ENCODE measurements at regions not wholly inside any gene's neighbourhood (a gene's known extent, or its start where the extent isn't known, plus 50 kb on each side); places are given as distances from the start of the nearest gene placed in this dataset.

DNA sequence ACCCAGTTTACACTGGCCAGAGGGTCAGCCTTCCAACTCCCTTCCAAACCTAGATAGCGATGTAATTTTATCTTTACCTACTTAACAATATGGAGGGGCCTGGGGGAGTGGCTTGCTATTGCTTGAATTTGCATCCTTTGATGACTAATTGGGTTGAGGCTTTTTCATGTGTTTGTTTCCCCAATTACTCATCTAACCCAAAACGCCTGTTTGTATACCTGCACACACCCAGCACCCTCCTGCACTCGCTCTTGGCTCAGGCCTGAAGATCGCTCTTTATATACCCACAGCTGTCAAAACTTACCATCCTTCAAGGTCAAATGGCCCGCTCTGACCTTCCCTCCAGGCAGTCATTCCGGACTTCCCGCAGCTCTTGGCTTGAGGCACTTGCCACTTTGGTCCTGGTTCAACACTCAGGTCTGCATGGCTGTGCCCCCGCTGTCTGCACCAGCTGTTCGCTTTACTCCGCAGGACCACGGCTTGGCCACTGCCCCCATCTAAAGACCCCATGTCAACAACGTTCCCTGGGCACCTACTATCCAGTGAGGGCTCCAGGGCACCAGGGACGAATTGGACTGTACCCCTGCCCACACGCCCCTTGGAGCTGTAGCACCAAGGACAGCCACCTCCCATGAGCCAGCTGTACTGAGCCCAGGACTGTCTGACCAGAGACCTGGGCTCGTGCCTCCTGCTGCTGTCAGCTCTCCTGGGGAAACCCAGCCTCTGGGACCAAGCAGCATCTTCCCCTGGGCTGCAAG lies 76.1 kb upstream of the ADAMTS2 start:
- DNase-seq: no peak
- H3K4me1 ChIP-seq: no peaks in the 10 kb centered on the region

GRCh38 chr5:179420476-179420875 lies 75.2 kb upstream of the ADAMTS2 start:
- no peak overlapping the region for H3K27ac ChIP-seq
- ATAC-seq (no peak), DNase-seq (no peak)
- H3K36me3 ChIP-seq (ENCODE audit: insufficient read depth in 1 of 2, low read depth in 1 of 2): no peaks in the 10 kb centered on the region
- H3K27me3 ChIP-seq (ENCODE audit: insufficient read depth in 3 of 3, low read length in 2 of 3): peaks cover 0 to 15% (median 7%) of the 10 kb centered on the region in 3 donors
- no peak overlapping the region for H3K4me3 ChIP-seq
- WGBS, 3 donors: 61 to 69% (median 62%) methylated on average over 8 of the region's 8 CpGs
- intact Hi-C loops (cut with DNase I): no loop called here
- TF ChIP-seq CTCF (IDR thresholded peaks at IDR 0.05): no peak
- H3K4me1 ChIP-seq: no peaks in the 10 kb centered on the region
- no peaks in the 10 kb centered on the region for H3K9me3 ChIP-seq

More for the DNA sequence above, 76.1 kb upstream of the ADAMTS2 start:
- Histone ChIP-seq H3K27me3 (ENCODE audit: insufficient read depth in 3 of 3, low read length in 2 of 3) (peaks cover 0 to 12% (median 3%) of the 10 kb centered on the region in 3 donors), H3K4me3 (no peak overlapping the region), H3K36me3 (ENCODE audit: insufficient read depth in 1 of 2, low read depth in 1 of 2) (no peaks in the 10 kb centered on the region), H3K9me3 (no peaks in the 10 kb centered on the region), H3K27ac (no peak overlapping the region)
- ATAC-seq: no peak
- WGBS, 3 donors: 47 to 59% (median 52%) methylated on average over 15 of the region's 15 CpGs
- TF ChIP-seq CTCF (IDR thresholded peaks at IDR 0.05): no peak
- intact Hi-C loops (cut with DNase I): no loop called here

DNA sequence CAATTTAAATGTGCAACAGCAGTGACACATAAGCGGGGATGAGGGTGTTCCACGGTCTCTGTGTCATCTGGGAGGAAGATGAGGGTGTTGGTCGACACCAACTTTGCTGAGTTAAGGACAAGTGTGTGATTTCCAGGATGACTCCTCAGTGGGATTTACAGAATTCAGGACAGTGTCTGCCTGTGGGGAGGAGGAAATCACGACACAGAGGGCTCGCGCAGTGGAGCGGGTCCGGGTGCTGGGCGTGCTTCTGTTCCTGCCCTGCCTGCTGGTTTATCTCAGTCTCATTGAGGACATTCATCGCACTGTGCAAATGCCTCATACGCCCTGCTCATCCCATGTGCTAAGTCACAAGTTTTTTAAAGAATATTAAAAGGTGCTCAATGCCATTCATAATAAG lies 73.7 kb upstream of the ADAMTS2 start:
- Histone ChIP-seq H3K36me3 (ENCODE audit: insufficient read depth in 1 of 2, low read depth in 1 of 2) (no peaks in the 10 kb centered on the region), H3K4me3 (no peak overlapping the region), H3K9me3 (no peaks in the 10 kb centered on the region), H3K4me1 (no peaks in the 10 kb centered on the region), H3K27me3 (ENCODE audit: insufficient read depth in 3 of 3, low read length in 2 of 3) (peaks cover 0 to 15% (median 7%) of the 10 kb centered on the region in 3 donors), H3K27ac (no peak overlapping the region)
- ATAC-seq: no peak
- TF ChIP-seq CTCF (IDR thresholded peaks at IDR 0.05): no peak
- WGBS, 3 donors: 66 to 79% (median 70%) methylated on average over 11 of the region's 11 CpGs
- no peak for DNase-seq
- intact Hi-C loops (cut with DNase I): no loop called here

GRCh38 chr5:179417696-179418095 lies 72.4 kb upstream of the ADAMTS2 start:
- H3K36me3 ChIP-seq (ENCODE audit: insufficient read depth in 1 of 2, low read depth in 1 of 2): no peaks in the 10 kb centered on the region
- H3K4me1 ChIP-seq: no peaks in the 10 kb centered on the region
- WGBS, 3 donors: 59 to 80% (median 70%) methylated on average over 4 to 5 of the region's 5 CpGs
- no peak for DNase-seq
- intact Hi-C loops (cut with DNase I): no loop called here
- no peaks in the 10 kb centered on the region for H3K9me3 ChIP-seq
- ATAC-seq: no peak
- no peak overlapping the region for H3K4me3 ChIP-seq
- peaks cover 0 to 15% (median 6%) of the 10 kb centered on the region in 3 donors for H3K27me3 ChIP-seq (ENCODE audit: insufficient read depth in 3 of 3, low read length in 2 of 3)
- H3K27ac ChIP-seq: no peak overlapping the region
- no peak for TF ChIP-seq CTCF (IDR thresholded peaks at IDR 0.05)

- H3K4me1 ChIP-seq: no peaks in the 10 kb centered on the region
- no peak overlapping the region for H3K27ac ChIP-seq
- DNase-seq (no peak), ATAC-seq (no peak)
- TF ChIP-seq CTCF (IDR thresholded peaks at IDR 0.05): no peak
- intact Hi-C loops (cut with DNase I): no loop called here
- no peak overlapping the region for H3K4me3 ChIP-seq
- H3K36me3 ChIP-seq (ENCODE audit: insufficient read depth in 1 of 2, low read depth in 1 of 2): no peaks in the 10 kb centered on the region
- H3K9me3 ChIP-seq: no peaks in the 10 kb centered on the region
- WGBS, 3 donors: 47 to 49% (median 48%) methylated on average over 10 of the region's 10 CpGs
- H3K27me3 ChIP-seq (ENCODE audit: insufficient read depth in 3 of 3, low read length in 2 of 3): peaks cover 0 to 15% (median 6%) of the 10 kb centered on the region in 3 donors
These were observed 71.8 kb upstream of the ADAMTS2 start for GRCh38 chr5:179417016-179417415.
